ENCODE measurements at regions not wholly inside any gene's neighbourhood (a gene's known extent, or its start where the extent isn't known, plus 50 kb on each side); places are given as distances from the start of the nearest gene placed in this dataset.

DNA sequence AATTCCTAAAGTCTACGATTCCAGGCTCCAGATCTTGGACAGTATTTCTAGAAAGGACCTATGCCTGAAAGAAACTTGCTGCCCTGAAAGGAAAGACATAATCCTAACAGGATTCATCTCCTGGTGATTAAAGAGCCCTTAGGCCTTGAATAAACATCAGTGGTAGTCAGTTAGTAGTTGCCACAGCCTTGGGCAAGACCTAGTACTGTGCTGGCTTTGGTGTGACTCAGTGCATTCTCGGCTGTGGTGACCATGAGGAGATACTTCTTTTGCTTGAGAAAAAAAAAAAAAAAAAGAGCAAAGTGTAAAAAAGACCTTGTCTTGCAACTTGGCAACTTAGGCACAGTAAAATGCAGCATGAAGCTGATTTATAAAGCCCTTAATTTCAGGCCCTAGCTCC, 188.2 kb downstream of the DCAF12L2 start:
- ATAC-seq (no peak), FAIRE-seq (no peak), DNase-seq (ENCODE audit: extremely low read depth in 1 of 4, low spot score in 3 of 4) (no peak)
- no peaks in the 10 kb centered on the region for H3K36me3 ChIP-seq (ENCODE audit: control insufficient read depth, insufficient read depth, low read length)
- ChIA-PET CTCF (ENCODE audit: low intra/inter-chr PET ratio) (no interaction called here), POLR2A (no interaction called here)
- no peaks in the 10 kb centered on the region for H4K20me1 ChIP-seq (replicated peaks; ENCODE audit: control insufficient read depth, insufficient read depth, low read length)
- no peaks in the 10 kb centered on the region for H3K79me2 ChIP-seq (ENCODE audit: control insufficient read depth, insufficient read depth, low read length)
- 0% methylated on average over 1 of the region's 2 CpGs for WGBS (ENCODE audit: insufficient coverage, low coverage, missing lambda C conversion rate)
- H3K4me1 ChIP-seq (replicated peaks in 1 of 2; ENCODE audit: control insufficient read depth in 2 of 2, insufficient read depth in 2 of 2, low read length in 2 of 2): no peaks in the 10 kb centered on the region
- no peaks in the 10 kb centered on the region for H3K9me1 ChIP-seq (ENCODE audit: control insufficient read depth, insufficient read depth, low read length)
- no peak overlapping the region for H3K4me3 ChIP-seq
- in situ Hi-C loops (cut with MboI) (no loop called here), intact Hi-C loops (cut with micrococcal nuclease) (no loop called here)
- H3K27me3 ChIP-seq (ENCODE audit: control insufficient read depth in 2 of 2, insufficient read depth in 2 of 2, low read length in 2 of 2): no peaks in the 10 kb centered on the region
- no peak overlapping the region for H3K27ac ChIP-seq (ENCODE audit: extremely low read depth, low read depth, low read length)
- TF ChIP-seq RBM14 (IDR thresholded peaks at IDR 0.05; ENCODE audit: borderline replicate concordance, insufficient read depth, low read depth, low read length): no peak
- TF ChIP-seq ETV6 (IDR thresholded peaks at IDR 0.05; ENCODE audit: borderline replicate concordance in 1 of 2, low read depth in 2 of 2, low read length in 1 of 2): no peak
- no peak for TF ChIP-seq ETV6 (CRISPR knock-in tag; IDR thresholded peaks at IDR 0.05; ENCODE audit: borderline replicate concordance)
- TF ChIP-seq NR0B1 (IDR thresholded peaks at IDR 0.05; ENCODE audit: partially characterized antibody): no peak
- no peak for TF ChIP-seq ZNF79 (CRISPR knock-in tag; IDR thresholded peaks at IDR 0.05; ENCODE audit: low read depth)
- no peak for TF ChIP-seq HNRNPLL (IDR thresholded peaks at IDR 0.05; ENCODE audit: low read depth, low read length, poor library complexity, severe bottlenecking)
- H3K4me2 ChIP-seq (ENCODE audit: insufficient read depth, low read length): no peak overlapping the region
- H3K9ac ChIP-seq (ENCODE audit: insufficient read depth in 1 of 2, low read depth in 2 of 2, low read length in 2 of 2): no peak overlapping the region
- no TSS peak for BruUV-seq (replicated peaks)
- no peak overlapping the region for H2AFZ ChIP-seq (ENCODE audit: low read depth, low read length)
- H3K9me3 ChIP-seq (replicated peaks; ENCODE audit: control insufficient read depth, insufficient read depth, low read depth, low read length): no peaks in the 10 kb centered on the region
